Endothelial cell of umbilical vein (primary cell): ENCODE measurements at regions not wholly inside any gene's neighbourhood (a gene's known extent, or its start where the extent isn't known, plus 50 kb on each side); places are given as distances from the start of the nearest gene placed in this dataset.

Experiments
- EZH2 ChIP-seq: IDR thresholded peaks from 2 replicates; pipeline ENCODE4 v1.6.1; 2012; ENCODE audit warnings: borderline replicate concordance, low read depth, mild to moderate bottlenecking, moderate library complexity, low read length, inconsistent platforms; ENCODE audit not compliant: severe bottlenecking
- GATA2 ChIP-seq: IDR thresholded peaks from 2 replicates; pipeline ENCODE4 v1.7.0; 2011; ENCODE audit warnings: low read depth, mild to moderate bottlenecking, moderate library complexity, mixed read lengths, low read length; ENCODE audit not compliant: insufficient read length, insufficient read depth
- JUN ChIP-seq: IDR thresholded peaks from 2 replicates; pipeline ENCODE4 v1.6.1; 2011; ENCODE audit warnings: borderline replicate concordance, low read depth; ENCODE audit not compliant: insufficient read length, insufficient read depth
- MAX ChIP-seq: IDR thresholded peaks from 2 replicates; pipeline ENCODE4 v1.6.1; 2011; ENCODE audit not compliant: insufficient read depth, insufficient read length
- POLR2A ChIP-seq: IDR thresholded peaks from 2 replicates; pipeline ENCODE4 v1.6.1; 2012; ENCODE audit warnings: low read depth, mild to moderate bottlenecking, control low read depth, low read length
- POLR2AphosphoS5 ChIP-seq: IDR thresholded peaks from 2 replicates; pipeline ENCODE4 v1.6.1; 2012; ENCODE audit warnings: low read depth, mild to moderate bottlenecking, control low read depth, low read length, moderate library complexity; ENCODE audit not compliant: insufficient read depth
- TF ChIP-seq, protein P1 (sequence below), 2 donors: IDR thresholded peaks; 1 replicate in 1 of 2; 2 replicates in 1 of 2; pipeline ENCODE4 v1.5.1; 2011; ENCODE audit warnings: low read length in 2 of 2, mild to moderate bottlenecking in 2 of 2, moderate library complexity in 2 of 2, control low read depth in 1 of 2, inconsistent platforms in 1 of 2, low read depth in 1 of 2; ENCODE audit not compliant: insufficient read depth in 1 of 2; ENCODE audit errors: extremely low read depth in 1 of 2

GRCh38 chr5:6915574-6915973 is 202.3 kb downstream of the TENT4A start:
- TF ChIP-seq POLR2A = no peak
- no peak for TF ChIP-seq POLR2AphosphoS5
- TF ChIP-seq, protein P1, sequence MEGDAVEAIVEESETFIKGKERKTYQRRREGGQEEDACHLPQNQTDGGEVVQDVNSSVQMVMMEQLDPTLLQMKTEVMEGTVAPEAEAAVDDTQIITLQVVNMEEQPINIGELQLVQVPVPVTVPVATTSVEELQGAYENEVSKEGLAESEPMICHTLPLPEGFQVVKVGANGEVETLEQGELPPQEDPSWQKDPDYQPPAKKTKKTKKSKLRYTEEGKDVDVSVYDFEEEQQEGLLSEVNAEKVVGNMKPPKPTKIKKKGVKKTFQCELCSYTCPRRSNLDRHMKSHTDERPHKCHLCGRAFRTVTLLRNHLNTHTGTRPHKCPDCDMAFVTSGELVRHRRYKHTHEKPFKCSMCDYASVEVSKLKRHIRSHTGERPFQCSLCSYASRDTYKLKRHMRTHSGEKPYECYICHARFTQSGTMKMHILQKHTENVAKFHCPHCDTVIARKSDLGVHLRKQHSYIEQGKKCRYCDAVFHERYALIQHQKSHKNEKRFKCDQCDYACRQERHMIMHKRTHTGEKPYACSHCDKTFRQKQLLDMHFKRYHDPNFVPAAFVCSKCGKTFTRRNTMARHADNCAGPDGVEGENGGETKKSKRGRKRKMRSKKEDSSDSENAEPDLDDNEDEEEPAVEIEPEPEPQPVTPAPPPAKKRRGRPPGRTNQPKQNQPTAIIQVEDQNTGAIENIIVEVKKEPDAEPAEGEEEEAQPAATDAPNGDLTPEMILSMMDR (IDR thresholded peaks at IDR 0.05; ENCODE audit: extremely low read depth in 1 of 2, insufficient read depth in 1 of 2, low read depth in 1 of 2, low read length in 2 of 2) = no peak
- TF ChIP-seq JUN = no peak
- no peak for TF ChIP-seq GATA2
- TF ChIP-seq MAX = no peak
- TF ChIP-seq EZH2 = no peak
